Fibroblast of the aortic adventitia (primary cell): ENCODE measurements at regions not wholly inside any gene's neighbourhood (a gene's known extent, or its start where the extent isn't known, plus 50 kb on each side); places are given as distances from the start of the nearest gene placed in this dataset.
"Not testable (repeated sequence)": the region's sequence is repeated elsewhere in the genome, so short reads cannot be mapped to it uniquely, and the experiment has no call there.

Experiments used
- DNase-seq: peaks from one replicate; pipeline ENCODE4 v3.0.0-alpha.2; 2010; ENCODE audit warnings: low read depth
- H3K4me3 ChIP-seq: 2 replicates; pipeline ENCODE4 v1.5.1; 2011; ENCODE audit warnings: low read depth, mild to moderate bottlenecking, control low read depth, low read length, moderate library complexity
- TF ChIP-seq, protein P1 (sequence below): IDR thresholded peaks from 2 replicates; pipeline ENCODE4 v1.5.1; 2011; ENCODE audit warnings: mild to moderate bottlenecking, low read length, control low read depth, inconsistent platforms; ENCODE audit not compliant: insufficient read depth

DNA sequence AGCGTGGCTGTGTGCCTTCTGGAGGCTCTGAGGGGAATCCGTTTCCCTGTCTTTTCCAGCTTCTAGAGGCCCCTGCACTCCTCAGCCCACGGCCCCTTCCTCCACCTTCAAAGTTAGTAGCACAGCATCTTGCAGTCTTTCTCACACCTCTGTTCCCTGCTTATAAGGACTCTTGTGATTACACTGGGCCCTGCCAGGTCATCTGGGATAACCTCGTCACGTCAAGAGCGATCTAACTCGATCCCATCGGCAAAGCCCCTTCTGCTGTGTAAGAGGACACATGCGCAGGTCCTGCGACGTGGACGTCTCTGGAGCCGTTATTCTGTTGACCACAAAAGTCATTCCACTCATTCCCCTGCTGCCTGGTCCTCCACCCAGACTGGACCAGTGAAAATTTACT is 159.2 kb downstream of the BMP7 start:
- TF ChIP-seq, protein P1, sequence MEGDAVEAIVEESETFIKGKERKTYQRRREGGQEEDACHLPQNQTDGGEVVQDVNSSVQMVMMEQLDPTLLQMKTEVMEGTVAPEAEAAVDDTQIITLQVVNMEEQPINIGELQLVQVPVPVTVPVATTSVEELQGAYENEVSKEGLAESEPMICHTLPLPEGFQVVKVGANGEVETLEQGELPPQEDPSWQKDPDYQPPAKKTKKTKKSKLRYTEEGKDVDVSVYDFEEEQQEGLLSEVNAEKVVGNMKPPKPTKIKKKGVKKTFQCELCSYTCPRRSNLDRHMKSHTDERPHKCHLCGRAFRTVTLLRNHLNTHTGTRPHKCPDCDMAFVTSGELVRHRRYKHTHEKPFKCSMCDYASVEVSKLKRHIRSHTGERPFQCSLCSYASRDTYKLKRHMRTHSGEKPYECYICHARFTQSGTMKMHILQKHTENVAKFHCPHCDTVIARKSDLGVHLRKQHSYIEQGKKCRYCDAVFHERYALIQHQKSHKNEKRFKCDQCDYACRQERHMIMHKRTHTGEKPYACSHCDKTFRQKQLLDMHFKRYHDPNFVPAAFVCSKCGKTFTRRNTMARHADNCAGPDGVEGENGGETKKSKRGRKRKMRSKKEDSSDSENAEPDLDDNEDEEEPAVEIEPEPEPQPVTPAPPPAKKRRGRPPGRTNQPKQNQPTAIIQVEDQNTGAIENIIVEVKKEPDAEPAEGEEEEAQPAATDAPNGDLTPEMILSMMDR = no peak
- H3K4me3 ChIP-seq = no peak overlapping the region
- DNase-seq = no peak

DNA sequence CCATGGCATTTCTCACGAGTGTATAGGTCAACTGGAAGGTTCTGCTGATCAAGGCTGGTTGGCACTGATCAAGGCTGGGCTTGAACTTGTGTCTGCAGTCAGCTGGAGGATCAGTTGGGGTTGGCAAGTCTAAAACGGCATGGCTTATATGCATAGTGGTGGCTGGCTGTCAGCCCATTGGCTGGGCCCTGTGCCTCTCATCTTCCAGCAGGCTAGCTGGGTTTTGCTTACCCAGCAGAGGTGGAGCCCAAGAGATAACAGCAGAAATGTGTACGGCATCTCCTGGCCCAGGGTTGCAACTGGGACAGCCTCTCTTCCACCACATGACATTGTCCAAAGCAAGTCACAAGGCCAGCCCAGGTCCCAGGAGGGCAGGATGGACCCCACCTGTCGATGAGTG is 158.2 kb downstream of the BMP7 start:
- TF ChIP-seq, protein P1 = no peak
- no peak overlapping the region for H3K4me3 ChIP-seq
- no peak for DNase-seq

DNA sequence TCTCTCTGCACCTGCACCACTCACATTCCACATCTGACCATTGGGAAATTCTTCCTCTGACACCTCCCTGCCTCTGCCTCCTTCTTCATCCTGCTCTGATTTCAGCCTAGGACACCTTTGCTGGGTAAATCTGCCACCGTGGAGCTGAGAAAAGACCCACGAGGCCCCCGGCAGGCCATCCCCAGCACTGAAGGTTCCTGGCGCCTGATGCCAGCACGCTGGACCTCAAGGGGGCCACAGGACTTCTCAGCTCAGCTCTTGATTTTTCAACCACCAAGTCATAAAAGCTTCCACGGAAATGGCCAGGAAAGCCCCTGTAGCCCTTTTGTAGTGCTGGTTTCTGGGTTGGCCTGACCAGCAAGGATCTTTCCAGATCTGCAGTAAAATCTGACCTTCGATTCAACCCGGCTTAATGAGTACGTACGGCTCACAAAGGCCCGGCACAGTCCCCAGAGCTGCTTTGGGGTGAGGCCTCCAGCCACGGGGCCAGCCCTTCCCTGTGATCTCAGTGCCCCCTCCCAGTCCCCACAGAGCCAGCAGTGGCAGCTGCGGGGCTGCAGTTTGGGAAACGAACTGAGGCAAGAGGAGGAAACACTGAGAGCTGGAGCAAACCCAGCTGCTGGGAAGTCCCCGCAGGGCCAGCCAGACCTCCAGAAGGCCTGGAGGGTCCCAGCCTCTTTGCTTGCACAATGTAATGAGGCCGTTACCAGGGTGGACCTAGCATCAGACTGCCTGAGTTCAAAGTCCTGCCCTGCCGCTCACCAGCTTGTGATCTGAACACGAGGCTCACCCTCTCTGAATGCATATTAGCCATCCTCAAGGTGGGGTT is 157.5 kb downstream of the BMP7 start:
- no peak overlapping the region for H3K4me3 ChIP-seq
- TF ChIP-seq, protein P1 = no peak
- DNase-seq = no peak

DNA sequence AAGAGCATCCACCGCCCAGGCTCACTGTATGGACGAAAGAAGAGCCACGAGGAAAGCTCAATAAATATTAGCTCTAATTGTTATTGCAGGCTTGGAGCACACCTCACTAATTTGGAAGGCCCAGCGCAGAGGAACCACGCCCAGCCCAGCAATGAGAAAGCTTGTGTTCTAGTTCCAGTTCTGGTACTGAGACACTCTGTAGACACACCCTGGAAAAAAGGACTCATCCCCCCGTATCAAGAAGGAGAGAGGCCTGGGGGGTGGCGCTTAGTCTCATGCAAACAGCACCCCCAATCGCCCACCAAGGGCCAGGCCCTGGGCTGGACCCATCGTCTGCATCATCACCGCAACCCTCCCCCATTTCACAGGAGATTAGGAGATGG is 156.9 kb downstream of the BMP7 start:
- no peak overlapping the region for H3K4me3 ChIP-seq
- TF ChIP-seq, protein P1 = no peak
- no peak for DNase-seq

DNA sequence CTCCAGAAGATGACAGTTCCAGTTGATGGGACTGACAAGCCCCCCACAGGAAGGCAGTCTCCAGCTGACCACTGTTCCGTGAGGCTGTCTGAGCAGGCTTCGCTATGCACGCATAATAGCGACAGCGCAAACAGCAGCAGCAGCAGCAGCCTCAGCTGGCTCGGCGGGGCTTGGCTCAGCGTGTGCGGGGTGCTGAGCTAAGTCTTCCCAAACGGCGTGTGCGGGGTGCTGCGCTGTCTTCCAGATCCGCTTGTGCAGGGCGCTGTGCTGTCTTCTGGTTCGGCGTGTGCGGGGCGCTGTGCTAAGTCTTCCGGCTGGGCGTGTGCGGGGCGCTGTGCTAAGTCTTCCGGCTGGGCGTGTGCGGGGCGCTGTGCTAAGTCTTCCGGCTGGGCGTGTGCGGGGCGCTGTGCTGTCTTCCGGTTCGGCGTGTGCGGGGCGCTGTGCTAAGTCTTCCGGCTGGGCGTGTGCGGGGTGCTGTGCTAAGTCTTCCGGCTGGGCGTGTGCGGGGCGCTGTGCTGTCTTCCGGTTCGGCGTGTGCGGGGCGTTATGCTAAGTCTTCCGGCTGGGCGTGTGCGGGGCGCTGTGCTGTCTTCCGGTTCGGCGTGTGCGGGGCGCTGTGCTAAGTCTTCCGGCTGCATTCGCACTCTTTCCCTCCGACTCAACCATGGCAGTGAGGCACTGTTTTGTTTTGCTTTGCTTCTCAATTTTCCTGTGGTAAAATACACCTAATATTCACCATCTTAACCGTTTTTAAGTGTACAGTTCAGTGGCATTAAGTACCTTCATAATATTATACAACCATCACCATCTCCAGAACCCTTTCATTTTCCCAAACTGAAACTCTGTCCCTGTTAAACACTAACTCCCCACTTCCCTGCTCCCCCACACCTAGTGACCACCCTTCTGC is 156.1 kb downstream of the BMP7 start:
- DNase-seq, H3K4me3 ChIP-seq: not testable (repeated sequence)

DNA sequence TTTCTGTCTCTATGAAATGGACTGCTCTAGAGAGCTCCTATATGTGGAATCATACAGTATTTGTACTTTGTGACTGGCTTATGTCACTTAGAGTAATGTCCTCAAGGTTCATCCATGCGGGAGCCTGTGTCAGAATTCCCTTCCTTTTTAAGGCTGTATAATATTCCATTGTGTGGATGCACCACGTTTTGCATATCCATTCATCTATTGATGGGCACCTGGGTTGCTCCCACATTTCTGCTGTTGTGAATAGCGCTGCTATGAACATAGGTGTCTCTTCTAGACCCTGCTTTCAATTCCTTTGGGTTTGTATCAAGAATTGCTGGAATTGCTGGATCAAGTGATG is 155.4 kb downstream of the BMP7 start:
- H3K4me3 ChIP-seq = no peak overlapping the region
- TF ChIP-seq, protein P1 = no peak
- no peak for DNase-seq

DNA sequence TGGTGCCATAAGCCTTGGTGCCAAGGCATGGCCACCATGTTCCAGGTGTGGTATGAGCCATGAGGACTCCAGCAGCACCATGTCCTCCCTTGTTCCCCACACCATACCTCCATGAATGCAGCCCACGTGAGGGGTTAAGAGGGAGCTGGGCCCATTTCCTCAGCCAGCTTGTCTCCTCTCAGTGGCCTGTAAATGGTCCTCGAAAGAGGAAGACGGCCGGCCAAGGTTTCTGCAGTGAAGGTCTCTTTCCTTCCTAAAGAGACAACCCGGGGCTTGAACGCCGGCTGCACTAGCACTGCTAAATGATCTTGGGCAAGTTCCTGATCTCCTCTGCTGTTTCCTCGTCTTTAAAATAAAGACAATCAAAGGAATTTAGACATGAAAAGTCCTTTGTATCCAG is 154.0 kb downstream of the BMP7 start:
- no peak for DNase-seq
- TF ChIP-seq, protein P1 = no peak
- no peak overlapping the region for H3K4me3 ChIP-seq
